Uterus (tissue), 2 donors: ENCODE measurements at regions not wholly inside any gene's neighbourhood (a gene's known extent, or its start where the extent isn't known, plus 50 kb on each side); places are given as distances from the start of the nearest gene placed in this dataset.

Source experiments
- CTCF ChIP-seq, 4 experiments: fragments of 200-600 bp in 2 of 4; fragments of 450-650 bp in 2 of 4; sonication (generic) in 2 of 4; IDR thresholded peaks; one replicate each; pipeline ENCODE4 v1.5.1; 2016 to 2019; ENCODE audit warnings: antibody characterized with exemption in 4 of 4, mild to moderate bottlenecking in 2 of 4, moderate library complexity in 1 of 4
- POLR2A ChIP-seq, 2 donors: fragments of 450-650 bp; IDR thresholded peaks; one replicate each; pipeline ENCODE4 v1.6.1; 2016; ENCODE audit warnings: antibody characterized with exemption in 2 of 2, mild to moderate bottlenecking in 1 of 2, moderate library complexity in 1 of 2

GRCh38 chr11:115590254-115590653, 86.0 kb upstream of the CADM1 start:
- TF ChIP-seq CTCF (IDR thresholded peaks at IDR 0.05) (no peak), POLR2A (IDR thresholded peaks at IDR 0.05) (no peak)
